HG03342 (cell line): ENCODE measurements at regions not wholly inside any gene's neighbourhood (a gene's known extent, or its start where the extent isn't known, plus 50 kb on each side); places are given as distances from the start of the nearest gene placed in this dataset.

ENCODE experiments used
- ATAC-seq: cut with Tn5 transposase; IDR thresholded peaks from one replicate; pipeline ENCODE4 v1.9.1; 2021; ENCODE audit warnings: mild to moderate bottlenecking, moderate library complexity; ENCODE audit not compliant: unreplicated experiment

GRCh38 chr3:21801631-21802030 lies 50.6 kb upstream of the ZNF385D start:
- no peak for ATAC-seq

- no peak for ATAC-seq
These were observed 52.6 kb upstream of the ZNF385D start for GRCh38 chr3:21803604-21804003.

- ATAC-seq: no peak
These were observed 53.3 kb upstream of the ZNF385D start for GRCh38 chr3:21804330-21804729.

- no peak for ATAC-seq
These were observed 55.7 kb upstream of the ZNF385D start for GRCh38 chr3:21806733-21807132.

GRCh38 chr3:21825684-21826083 lies 74.7 kb upstream of the ZNF385D start:
- ATAC-seq: no peak

- ATAC-seq: no peak
These were observed 75.4 kb upstream of the ZNF385D start for GRCh38 chr3:21826416-21826815.

- no peak for ATAC-seq
These were observed 79.5 kb upstream of the ZNF385D start for GRCh38 chr3:21830541-21830940.

- no peak for ATAC-seq
These were observed 84.3 kb upstream of the ZNF385D start for GRCh38 chr3:21835264-21835663.

GRCh38 chr3:21836227-21836626 lies 85.2 kb upstream of the ZNF385D start:
- no peak for ATAC-seq

- no peak for ATAC-seq
These were observed 88.2 kb upstream of the ZNF385D start for GRCh38 chr3:21839176-21839575.

GRCh38 chr3:21839592-21839991 lies 88.6 kb upstream of the ZNF385D start:
- no peak for ATAC-seq

GRCh38 chr3:21847005-21847404 lies 96.0 kb upstream of the ZNF385D start:
- no peak for ATAC-seq

GRCh38 chr3:21859124-21860081 lies 108.4 kb upstream of the ZNF385D start:
- no peak for ATAC-seq

GRCh38 chr3:21860082-21860475 lies 109.1 kb upstream of the ZNF385D start:
- no peak for ATAC-seq

GRCh38 chr3:21860657-21861056 lies 109.6 kb upstream of the ZNF385D start:
- ATAC-seq: no peak

- no peak for ATAC-seq
These were observed 125.8 kb upstream of the ZNF385D start for GRCh38 chr3:21876782-21877181.

- no peak for ATAC-seq
These were observed 126.3 kb upstream of the ZNF385D start for GRCh38 chr3:21877214-21877754.

- no peak for ATAC-seq
These were observed 128.3 kb upstream of the ZNF385D start for GRCh38 chr3:21879184-21879886.

- ATAC-seq: no peak
These were observed 137.6 kb upstream of the ZNF385D start for GRCh38 chr3:21888656-21889055.

- ATAC-seq: no peak
These were observed 138.2 kb upstream of the ZNF385D start for GRCh38 chr3:21889166-21889565.

GRCh38 chr3:21892104-21892503 lies 141.1 kb upstream of the ZNF385D start:
- ATAC-seq: no peak

GRCh38 chr3:21893242-21893641 lies 142.2 kb upstream of the ZNF385D start:
- ATAC-seq: no peak
